ENCODE measurements at regions not wholly inside any gene's neighbourhood (a gene's known extent, or its start where the extent isn't known, plus 50 kb on each side); places are given as distances from the start of the nearest gene placed in this dataset.

DNA sequence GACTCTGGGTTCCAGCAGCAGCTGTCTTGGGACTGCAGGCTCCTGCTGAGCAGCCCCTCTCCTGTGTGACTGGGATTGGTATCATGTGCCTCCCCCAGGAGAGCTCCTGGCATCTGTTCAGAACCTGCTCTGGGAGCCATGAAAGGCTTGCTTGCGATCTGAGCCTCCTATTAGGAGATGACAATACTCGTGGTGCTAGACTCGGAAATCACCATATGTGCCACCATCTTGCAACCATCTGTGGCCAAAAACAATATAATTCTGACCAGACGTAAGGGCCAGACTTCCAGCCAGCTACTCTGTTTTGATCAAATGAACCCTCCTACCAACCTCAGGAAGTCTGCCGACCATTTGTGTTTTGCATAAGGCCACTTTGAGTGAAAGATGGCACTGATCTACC is 484.7 kb downstream of the IRS2 start:
- no peaks in the 10 kb centered on the region for H3K4me1 ChIP-seq (ENCODE audit: insufficient read depth, low read length)
- H3K36me3 ChIP-seq (ENCODE audit: insufficient read depth, low read length) = no peaks in the 10 kb centered on the region
- H3K36me3 Mint-ChIP-seq (ENCODE audit: low read depth) = no peaks in the 10 kb centered on the region
- ChIA-PET POLR2A (no interaction called here), CTCF (no interaction called here)
- no peaks in the 10 kb centered on the region for H3K4me1 Mint-ChIP-seq (ENCODE audit: low read depth)
- peaks cover 0 to 4% of the 10 kb centered on the region in 2 experiments for H3K9me3 ChIP-seq (ENCODE audit: control insufficient read depth in 1 of 2, insufficient read depth in 1 of 2, low read length in 2 of 2)
- intact Hi-C loops (cut with DNase I, micrococcal nuclease) = no loop called here
- no peaks in the 10 kb centered on the region for H3K9me3 Mint-ChIP-seq
- no peak overlapping the region for H3K27ac Mint-ChIP-seq
- no peak overlapping the region for H3K4me3 Mint-ChIP-seq
- no peak for DNase-seq
- H3K27me3 ChIP-seq (ENCODE audit: control insufficient read depth in 1 of 2, insufficient read depth in 2 of 2, low read length in 2 of 2) = no peaks in the 10 kb centered on the region
- no peak for ATAC-seq (ENCODE audit: poor library complexity)
- TF ChIP-seq, protein P1, sequence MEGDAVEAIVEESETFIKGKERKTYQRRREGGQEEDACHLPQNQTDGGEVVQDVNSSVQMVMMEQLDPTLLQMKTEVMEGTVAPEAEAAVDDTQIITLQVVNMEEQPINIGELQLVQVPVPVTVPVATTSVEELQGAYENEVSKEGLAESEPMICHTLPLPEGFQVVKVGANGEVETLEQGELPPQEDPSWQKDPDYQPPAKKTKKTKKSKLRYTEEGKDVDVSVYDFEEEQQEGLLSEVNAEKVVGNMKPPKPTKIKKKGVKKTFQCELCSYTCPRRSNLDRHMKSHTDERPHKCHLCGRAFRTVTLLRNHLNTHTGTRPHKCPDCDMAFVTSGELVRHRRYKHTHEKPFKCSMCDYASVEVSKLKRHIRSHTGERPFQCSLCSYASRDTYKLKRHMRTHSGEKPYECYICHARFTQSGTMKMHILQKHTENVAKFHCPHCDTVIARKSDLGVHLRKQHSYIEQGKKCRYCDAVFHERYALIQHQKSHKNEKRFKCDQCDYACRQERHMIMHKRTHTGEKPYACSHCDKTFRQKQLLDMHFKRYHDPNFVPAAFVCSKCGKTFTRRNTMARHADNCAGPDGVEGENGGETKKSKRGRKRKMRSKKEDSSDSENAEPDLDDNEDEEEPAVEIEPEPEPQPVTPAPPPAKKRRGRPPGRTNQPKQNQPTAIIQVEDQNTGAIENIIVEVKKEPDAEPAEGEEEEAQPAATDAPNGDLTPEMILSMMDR (IDR thresholded peaks at IDR 0.05) = no peak
- no peaks in the 10 kb centered on the region for H3K27me3 Mint-ChIP-seq
- no peak overlapping the region for H3K27ac ChIP-seq (ENCODE audit: low read depth in 1 of 2, low read length in 2 of 2)
- no peak overlapping the region for H3K4me3 ChIP-seq (ENCODE audit: low read length)

DNA sequence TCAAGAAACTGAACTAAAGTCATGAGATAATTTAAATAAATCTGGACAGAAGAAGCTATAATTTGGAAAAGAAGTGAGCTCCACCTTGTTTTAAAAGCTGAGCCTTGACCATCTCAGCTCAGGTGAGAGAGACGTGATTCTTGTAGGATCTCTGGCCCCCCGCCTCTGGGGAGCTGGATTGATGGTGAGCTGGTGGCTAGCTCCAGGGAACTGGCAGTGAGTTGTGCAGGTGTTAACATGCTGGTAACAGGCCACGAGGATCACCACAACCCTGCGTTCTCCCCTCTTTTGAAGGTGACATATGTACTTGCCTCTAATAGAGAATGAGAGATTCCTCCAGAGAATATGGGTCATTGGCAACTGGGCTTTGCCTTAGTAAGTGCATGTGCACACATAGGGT is 485.1 kb downstream of the IRS2 start:
- no peaks in the 10 kb centered on the region for H3K27me3 ChIP-seq (ENCODE audit: control insufficient read depth in 1 of 2, insufficient read depth in 2 of 2, low read length in 2 of 2)
- no peaks in the 10 kb centered on the region for H3K4me1 ChIP-seq (ENCODE audit: insufficient read depth, low read length)
- no peak overlapping the region for H3K4me3 ChIP-seq (ENCODE audit: low read length)
- no peaks in the 10 kb centered on the region for H3K36me3 ChIP-seq (ENCODE audit: insufficient read depth, low read length)
- Mint-ChIP-seq H3K27me3 (no peaks in the 10 kb centered on the region), H3K36me3 (ENCODE audit: low read depth) (no peaks in the 10 kb centered on the region), H3K4me3 (no peak overlapping the region), H3K9me3 (no peaks in the 10 kb centered on the region), H3K4me1 (ENCODE audit: low read depth) (no peaks in the 10 kb centered on the region), H3K27ac (no peak overlapping the region)
- TF ChIP-seq, protein P1 (IDR thresholded peaks at IDR 0.05) = no peak
- CTCF ChIA-PET = no interaction called here
- POLR2A ChIA-PET = no interaction called here
- ATAC-seq (ENCODE audit: poor library complexity) (no peak), DNase-seq (no peak)
- intact Hi-C loops (cut with DNase I, micrococcal nuclease) = no loop called here
- no peak overlapping the region for H3K27ac ChIP-seq (ENCODE audit: low read depth in 1 of 2, low read length in 2 of 2)
- H3K9me3 ChIP-seq (ENCODE audit: control insufficient read depth in 1 of 2, insufficient read depth in 1 of 2, low read length in 2 of 2) = peaks cover 0 to 4% of the 10 kb centered on the region in 2 experiments

- POLR2A ChIA-PET = no interaction called here
- no peak overlapping the region for H3K27ac ChIP-seq (ENCODE audit: low read depth in 1 of 2, low read length in 2 of 2)
- TF ChIP-seq, protein P1 (IDR thresholded peaks at IDR 0.05) = no peak
- intact Hi-C loops (cut with DNase I, micrococcal nuclease) = no loop called here
- Mint-ChIP-seq H3K36me3 (ENCODE audit: low read depth) (no peaks in the 10 kb centered on the region), H3K27ac (no peak overlapping the region), H3K27me3 (peaks cover 5% of the 10 kb centered on the region), H3K9me3 (no peaks in the 10 kb centered on the region), H3K4me3 (no peak overlapping the region), H3K4me1 (ENCODE audit: low read depth) (no peaks in the 10 kb centered on the region)
- no peaks in the 10 kb centered on the region for H3K4me1 ChIP-seq (ENCODE audit: insufficient read depth, low read length)
- CTCF ChIA-PET = no interaction called here
- ATAC-seq (ENCODE audit: poor library complexity) (no peak), DNase-seq (no peak)
- H3K27me3 ChIP-seq (ENCODE audit: control insufficient read depth in 1 of 2, insufficient read depth in 2 of 2, low read length in 2 of 2) = no peaks in the 10 kb centered on the region
- no peaks in the 10 kb centered on the region for H3K36me3 ChIP-seq (ENCODE audit: insufficient read depth, low read length)
- no peak overlapping the region for H3K4me3 ChIP-seq (ENCODE audit: low read length)
- H3K9me3 ChIP-seq (ENCODE audit: control insufficient read depth in 1 of 2, insufficient read depth in 1 of 2, low read length in 2 of 2) = peaks cover 0 to 20% of the 10 kb centered on the region in 2 experiments
Measured at GRCh38 chr13:109297628-109298027, 488.8 kb downstream of the IRS2 start.

Measured in CD4-positive, alpha-beta T cell (primary cell).